Liver (tissue), 8 donors: ENCODE measurements at regions not wholly inside any gene's neighbourhood (a gene's known extent, or its start where the extent isn't known, plus 50 kb on each side); places are given as distances from the start of the nearest gene placed in this dataset.

ENCODE experiments used
- DNase-seq: peaks from one replicate; pipeline ENCODE4 v3.0.0-alpha.2; 2017; ENCODE audit warnings: low spot score
- H3K27ac ChIP-seq, 2 donors: one replicate each; pipeline ENCODE4 v1.7.0; 2013; ENCODE audit warnings: inconsistent platforms in 2 of 2, low read length in 2 of 2, control low read depth in 1 of 2, low read depth in 1 of 2, mild to moderate bottlenecking in 1 of 2
- H3K27me3 ChIP-seq, 4 donors: one replicate each; pipeline versions ENCODE4 v1.6.1 to v1.7.0; 2013; ENCODE audit warnings: low read length in 3 of 4, inconsistent platforms in 1 of 4, mild to moderate bottlenecking in 1 of 4, moderate library complexity in 1 of 4; ENCODE audit not compliant: control insufficient read depth in 4 of 4, insufficient read depth in 4 of 4
- H3K36me3 ChIP-seq, 4 donors: one replicate each; pipeline versions ENCODE4 v1.6.1 to v1.7.0; 2013; ENCODE audit warnings: low read length in 3 of 4, mild to moderate bottlenecking in 3 of 4, low read depth in 1 of 4, moderate library complexity in 1 of 4; ENCODE audit not compliant: control insufficient read depth in 4 of 4, insufficient read depth in 3 of 4
- H3K4me1 ChIP-seq, 4 donors: one replicate each; pipeline versions ENCODE4 v1.6.1 to v1.7.0; 2013; ENCODE audit warnings: low read length in 3 of 4, mild to moderate bottlenecking in 3 of 4, moderate library complexity in 1 of 4; ENCODE audit not compliant: control insufficient read depth in 4 of 4, insufficient read depth in 4 of 4
- H3K4me3 ChIP-seq, 3 donors: one replicate each; pipeline versions ENCODE4 v1.6.1 to v1.7.0; 2013; ENCODE audit warnings: low read length in 3 of 3, control low read depth in 1 of 3, low read depth in 1 of 3, mild to moderate bottlenecking in 1 of 3
- H3K9ac ChIP-seq, 2 donors: one replicate each; pipeline ENCODE4 v1.7.0; 2013; ENCODE audit warnings: low read length in 2 of 2, mild to moderate bottlenecking in 2 of 2, moderate library complexity in 2 of 2, control low read depth in 1 of 2, low read depth in 1 of 2
- H3K9me3 ChIP-seq, 4 donors: one replicate each; pipeline versions ENCODE4 v1.6.1 to v1.7.0; 2013; ENCODE audit warnings: low read length in 3 of 4; ENCODE audit not compliant: control insufficient read depth in 4 of 4
- EGR1 ChIP-seq, 2 donors: IDR thresholded peaks; 2 replicates each; pipeline ENCODE4 v1.6.1; 2016 to 2018; ENCODE audit warnings: antibody characterized with exemption in 2 of 2, low read depth in 2 of 2
- FOXA1 ChIP-seq: IDR thresholded peaks from 2 replicates; pipeline ENCODE4 v1.6.1; 2016; ENCODE audit warnings: antibody characterized with exemption
- FOXA2 ChIP-seq: IDR thresholded peaks from 2 replicates; pipeline ENCODE4 v1.6.1; 2016; ENCODE audit warnings: antibody characterized with exemption
- GABPA ChIP-seq, 2 donors: IDR thresholded peaks in 1 of 2; conservative IDR thresholded peaks in 1 of 2; 2 replicates each; pipeline ENCODE4 v1.6.1; 2016; ENCODE audit warnings: antibody characterized with exemption in 2 of 2, mild to moderate bottlenecking in 1 of 2, moderate library complexity in 1 of 2
- HNF4A ChIP-seq, 2 donors: conservative IDR thresholded peaks; 2 replicates each; pipeline ENCODE4 v1.6.1; 2016; ENCODE audit warnings: antibody characterized with exemption in 2 of 2, mild to moderate bottlenecking in 2 of 2
- HNF4G ChIP-seq: IDR thresholded peaks from 2 replicates; pipeline ENCODE4 v1.6.1; 2016; ENCODE audit warnings: antibody characterized with exemption
- JUND ChIP-seq, 2 donors: IDR thresholded peaks; 2 replicates each; pipeline ENCODE4 v1.6.1; 2016; ENCODE audit warnings: antibody characterized with exemption in 2 of 2
- NR2F2 ChIP-seq: IDR thresholded peaks from 2 replicates; pipeline ENCODE4 v1.6.1; 2016; ENCODE audit warnings: antibody characterized with exemption
- RAD21 ChIP-seq, 2 donors: IDR thresholded peaks; 2 replicates each; pipeline ENCODE4 v1.6.1; 2016; ENCODE audit warnings: antibody characterized with exemption in 2 of 2, mild to moderate bottlenecking in 2 of 2
- RXRA ChIP-seq, 2 donors: IDR thresholded peaks; 2 replicates each; pipeline ENCODE4 v1.6.1; 2017 to 2018; ENCODE audit warnings: antibody characterized with exemption in 2 of 2, mild to moderate bottlenecking in 1 of 2
- SP1 ChIP-seq: IDR thresholded peaks from 2 replicates; pipeline ENCODE4 v1.6.1; 2018; ENCODE audit warnings: antibody characterized with exemption, mild to moderate bottlenecking
- TAF1 ChIP-seq: conservative IDR thresholded peaks from 2 replicates; pipeline ENCODE4 v1.6.1; 2016; ENCODE audit warnings: antibody characterized with exemption, mild to moderate bottlenecking
- YY1 ChIP-seq: IDR thresholded peaks from 2 replicates; pipeline ENCODE4 v1.6.1; 2016; ENCODE audit warnings: antibody characterized with exemption, mild to moderate bottlenecking
- WGBS: extraction: QIAGEN DNeasy Blood & Tissue Kit; methylation state at CpG from one replicate; pipeline ENCODE4 v1.1.7; 2013; 5-methylcytosine and 5-hydroxymethylcytosine counted together
- TF ChIP-seq, protein P1 (sequence below): IDR thresholded peaks from 2 replicates; pipeline ENCODE4 v1.6.1; 2016; ENCODE audit warnings: antibody characterized with exemption
- TF ChIP-seq, protein P2 (sequence below): IDR thresholded peaks from 2 replicates; pipeline ENCODE4 v1.6.1; 2016; ENCODE audit warnings: antibody characterized with exemption
- TF ChIP-seq, protein P3 (sequence below): IDR thresholded peaks from 2 replicates; pipeline ENCODE4 v1.6.1; 2016; ENCODE audit warnings: antibody characterized with exemption, mild to moderate bottlenecking
- TF ChIP-seq, protein P4 (sequence below): IDR thresholded peaks from 2 replicates; pipeline ENCODE4 v1.6.1; 2016; ENCODE audit warnings: antibody characterized with exemption
- TF ChIP-seq, protein P5 (sequence below): fragments of 150-350 bp; IDR thresholded peaks from 2 replicates; pipeline ENCODE4 v1.5.1; 2017; ENCODE audit warnings: improper control_type of control experiment, low read depth, low read length; ENCODE audit not compliant: missing input control
- donor health status: healthy.
- donor health status: healthy.
- donor health status: healthy.
- donor health status: healthy.
- donor health status: healthy.

DNA sequence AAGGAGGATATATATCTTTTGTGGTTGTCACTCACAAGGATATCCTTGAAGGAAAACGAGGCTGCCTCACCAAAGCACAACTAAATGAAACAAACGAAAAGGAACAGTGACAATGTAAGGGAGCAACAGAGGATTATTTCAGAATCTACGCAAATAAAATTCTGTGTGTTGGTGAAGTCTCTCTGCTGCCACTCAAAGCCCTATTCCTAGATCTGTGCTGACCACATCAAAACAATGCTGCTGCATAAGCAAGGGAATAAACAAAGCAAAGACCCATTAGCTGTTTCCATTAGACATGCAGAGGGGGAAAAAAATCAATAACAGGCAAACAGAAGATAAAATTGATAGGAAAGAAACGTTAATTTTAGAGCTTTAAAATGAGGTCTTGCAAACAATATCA lies 204.4 kb downstream of the MZT1 start:
- WGBS: 63% methylated on average over 4 of the region's 4 CpGs
- Histone ChIP-seq H3K27me3 (no peaks in the 10 kb centered on the region), H3K4me3 (no peak overlapping the region), H3K4me1 (no peaks in the 10 kb centered on the region), H3K36me3 (no peaks in the 10 kb centered on the region), H3K9ac (no peak overlapping the region), H3K9me3 (no peaks in the 10 kb centered on the region), H3K27ac (no peak overlapping the region)
- DNase-seq: no peak
- TF ChIP-seq NR2F2: no peak
- no peak for TF ChIP-seq FOXA1
- no peak for TF ChIP-seq TAF1
- no peak for TF ChIP-seq RXRA (IDR thresholded peaks at IDR 0.05)
- TF ChIP-seq, protein P1, sequence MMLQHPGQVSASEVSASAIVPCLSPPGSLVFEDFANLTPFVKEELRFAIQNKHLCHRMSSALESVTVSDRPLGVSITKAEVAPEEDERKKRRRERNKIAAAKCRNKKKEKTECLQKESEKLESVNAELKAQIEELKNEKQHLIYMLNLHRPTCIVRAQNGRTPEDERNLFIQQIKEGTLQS: no peak
- no peak for TF ChIP-seq JUND (IDR thresholded peaks at IDR 0.05)
- TF ChIP-seq, protein P2, sequence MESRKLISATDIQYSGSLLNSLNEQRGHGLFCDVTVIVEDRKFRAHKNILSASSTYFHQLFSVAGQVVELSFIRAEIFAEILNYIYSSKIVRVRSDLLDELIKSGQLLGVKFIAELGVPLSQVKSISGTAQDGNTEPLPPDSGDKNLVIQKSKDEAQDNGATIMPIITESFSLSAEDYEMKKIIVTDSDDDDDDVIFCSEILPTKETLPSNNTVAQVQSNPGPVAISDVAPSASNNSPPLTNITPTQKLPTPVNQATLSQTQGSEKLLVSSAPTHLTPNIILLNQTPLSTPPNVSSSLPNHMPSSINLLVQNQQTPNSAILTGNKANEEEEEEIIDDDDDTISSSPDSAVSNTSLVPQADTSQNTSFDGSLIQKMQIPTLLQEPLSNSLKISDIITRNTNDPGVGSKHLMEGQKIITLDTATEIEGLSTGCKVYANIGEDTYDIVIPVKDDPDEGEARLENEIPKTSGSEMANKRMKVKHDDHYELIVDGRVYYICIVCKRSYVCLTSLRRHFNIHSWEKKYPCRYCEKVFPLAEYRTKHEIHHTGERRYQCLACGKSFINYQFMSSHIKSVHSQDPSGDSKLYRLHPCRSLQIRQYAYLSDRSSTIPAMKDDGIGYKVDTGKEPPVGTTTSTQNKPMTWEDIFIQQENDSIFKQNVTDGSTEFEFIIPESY: no peak
- no peak for TF ChIP-seq YY1
- TF ChIP-seq, protein P3, sequence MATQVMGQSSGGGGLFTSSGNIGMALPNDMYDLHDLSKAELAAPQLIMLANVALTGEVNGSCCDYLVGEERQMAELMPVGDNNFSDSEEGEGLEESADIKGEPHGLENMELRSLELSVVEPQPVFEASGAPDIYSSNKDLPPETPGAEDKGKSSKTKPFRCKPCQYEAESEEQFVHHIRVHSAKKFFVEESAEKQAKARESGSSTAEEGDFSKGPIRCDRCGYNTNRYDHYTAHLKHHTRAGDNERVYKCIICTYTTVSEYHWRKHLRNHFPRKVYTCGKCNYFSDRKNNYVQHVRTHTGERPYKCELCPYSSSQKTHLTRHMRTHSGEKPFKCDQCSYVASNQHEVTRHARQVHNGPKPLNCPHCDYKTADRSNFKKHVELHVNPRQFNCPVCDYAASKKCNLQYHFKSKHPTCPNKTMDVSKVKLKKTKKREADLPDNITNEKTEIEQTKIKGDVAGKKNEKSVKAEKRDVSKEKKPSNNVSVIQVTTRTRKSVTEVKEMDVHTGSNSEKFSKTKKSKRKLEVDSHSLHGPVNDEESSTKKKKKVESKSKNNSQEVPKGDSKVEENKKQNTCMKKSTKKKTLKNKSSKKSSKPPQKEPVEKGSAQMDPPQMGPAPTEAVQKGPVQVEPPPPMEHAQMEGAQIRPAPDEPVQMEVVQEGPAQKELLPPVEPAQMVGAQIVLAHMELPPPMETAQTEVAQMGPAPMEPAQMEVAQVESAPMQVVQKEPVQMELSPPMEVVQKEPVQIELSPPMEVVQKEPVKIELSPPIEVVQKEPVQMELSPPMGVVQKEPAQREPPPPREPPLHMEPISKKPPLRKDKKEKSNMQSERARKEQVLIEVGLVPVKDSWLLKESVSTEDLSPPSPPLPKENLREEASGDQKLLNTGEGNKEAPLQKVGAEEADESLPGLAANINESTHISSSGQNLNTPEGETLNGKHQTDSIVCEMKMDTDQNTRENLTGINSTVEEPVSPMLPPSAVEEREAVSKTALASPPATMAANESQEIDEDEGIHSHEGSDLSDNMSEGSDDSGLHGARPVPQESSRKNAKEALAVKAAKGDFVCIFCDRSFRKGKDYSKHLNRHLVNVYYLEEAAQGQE: no peak
- no peak for TF ChIP-seq SP1
- TF ChIP-seq, protein P4, sequence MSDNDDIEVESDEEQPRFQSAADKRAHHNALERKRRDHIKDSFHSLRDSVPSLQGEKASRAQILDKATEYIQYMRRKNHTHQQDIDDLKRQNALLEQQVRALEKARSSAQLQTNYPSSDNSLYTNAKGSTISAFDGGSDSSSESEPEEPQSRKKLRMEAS: no peak
- no peak for TF ChIP-seq HNF4A (conservative IDR thresholded peaks at IDR 0.05)
- no peak for TF ChIP-seq FOXA2
- no peak for TF ChIP-seq RAD21 (IDR thresholded peaks at IDR 0.05)
- TF ChIP-seq EGR1 (IDR thresholded peaks at IDR 0.05; ENCODE audit: low read depth in 2 of 2): no peak
- TF ChIP-seq HNF4G: no peak
- TF ChIP-seq, protein P5, sequence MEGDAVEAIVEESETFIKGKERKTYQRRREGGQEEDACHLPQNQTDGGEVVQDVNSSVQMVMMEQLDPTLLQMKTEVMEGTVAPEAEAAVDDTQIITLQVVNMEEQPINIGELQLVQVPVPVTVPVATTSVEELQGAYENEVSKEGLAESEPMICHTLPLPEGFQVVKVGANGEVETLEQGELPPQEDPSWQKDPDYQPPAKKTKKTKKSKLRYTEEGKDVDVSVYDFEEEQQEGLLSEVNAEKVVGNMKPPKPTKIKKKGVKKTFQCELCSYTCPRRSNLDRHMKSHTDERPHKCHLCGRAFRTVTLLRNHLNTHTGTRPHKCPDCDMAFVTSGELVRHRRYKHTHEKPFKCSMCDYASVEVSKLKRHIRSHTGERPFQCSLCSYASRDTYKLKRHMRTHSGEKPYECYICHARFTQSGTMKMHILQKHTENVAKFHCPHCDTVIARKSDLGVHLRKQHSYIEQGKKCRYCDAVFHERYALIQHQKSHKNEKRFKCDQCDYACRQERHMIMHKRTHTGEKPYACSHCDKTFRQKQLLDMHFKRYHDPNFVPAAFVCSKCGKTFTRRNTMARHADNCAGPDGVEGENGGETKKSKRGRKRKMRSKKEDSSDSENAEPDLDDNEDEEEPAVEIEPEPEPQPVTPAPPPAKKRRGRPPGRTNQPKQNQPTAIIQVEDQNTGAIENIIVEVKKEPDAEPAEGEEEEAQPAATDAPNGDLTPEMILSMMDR: no peak
- TF ChIP-seq GABPA (IDR thresholded peaks at IDR 0.05 in 1 of 2, conservative IDR thresholded peaks at IDR 0.05 in 1 of 2): no peak
